Coronary artery (tissue), 2 donors: ENCODE measurements at regions not wholly inside any gene's neighbourhood (a gene's known extent, or its start where the extent isn't known, plus 50 kb on each side); places are given as distances from the start of the nearest gene placed in this dataset.
A peak's percentile ranks its signal among the peaks of the same experiment; 100 is the strongest.

Experiments used
- DNase-seq: peaks from one replicate; pipeline ENCODE4 v3.0.0-alpha.2; 2017; ENCODE audit warnings: low spot score
- H3K27ac ChIP-seq, 2 donors: fragments of 200-600 bp; sonication (generic); one replicate each; pipeline ENCODE4 v1.5.1; 2016 to 2019
- H3K4me3 ChIP-seq: fragments of 200-600 bp; sonication (generic); 2 replicates; pipeline ENCODE4 v1.5.1; 2016; ENCODE audit warnings: mild to moderate bottlenecking, moderate library complexity
- CTCF ChIP-seq: fragments of 200-600 bp; sonication (generic); IDR thresholded peaks from one replicate; pipeline ENCODE4 v1.5.1; 2019; ENCODE audit warnings: antibody characterized with exemption

- TF ChIP-seq CTCF = no peak
Measured at GRCh38 chr5:159777049-159777660, 139.1 kb upstream of the ADRA1B start.

GRCh38 chr5:159779481-159779880 lies 136.8 kb upstream of the ADRA1B start:
- Histone ChIP-seq H3K4me3 (no peak overlapping the region), H3K27ac (peak overlapping the region; percentile 79 to 93)
- TF ChIP-seq CTCF = no peak
- no peak for DNase-seq

More at GRCh38 chr5:159777049-159777660, 139.1 kb upstream of the ADRA1B start:
- H3K27ac ChIP-seq = peak overlapping the region in 1 of 2 donors; percentile 57
- no peak overlapping the region for H3K4me3 ChIP-seq
- DNase-seq = no peak

GRCh38 chr5:159780246-159780645 lies 136.0 kb upstream of the ADRA1B start:
- TF ChIP-seq CTCF = no peak
- Histone ChIP-seq H3K27ac (peak overlapping the region; percentile 79 to 93), H3K4me3 (no peak overlapping the region)
- DNase-seq = no peak

- no peak for DNase-seq
- no peak overlapping the region for H3K4me3 ChIP-seq
- TF ChIP-seq CTCF = no peak
- H3K27ac ChIP-seq = peak overlapping the region; percentile 79 to 93
Measured at GRCh38 chr5:159781626-159782157, 134.6 kb upstream of the ADRA1B start.

GRCh38 chr5:159782197-159782994 lies 133.9 kb upstream of the ADRA1B start:
- no peak for DNase-seq
- TF ChIP-seq CTCF = no peak
- Histone ChIP-seq H3K27ac (peak overlapping the region; percentile 79 to 93), H3K4me3 (no peak overlapping the region)

GRCh38 chr5:159782995-159783300 lies 133.3 kb upstream of the ADRA1B start:
- Histone ChIP-seq H3K27ac (peak overlapping the region; percentile 79 to 93), H3K4me3 (no peak overlapping the region)
- no peak for TF ChIP-seq CTCF
- no peak for DNase-seq
